ENCODE measurements at regions not wholly inside any gene's neighbourhood (a gene's known extent, or its start where the extent isn't known, plus 50 kb on each side); places are given as distances from the start of the nearest gene placed in this dataset.

- TF ChIP-seq EZH2 (IDR thresholded peaks at IDR 0.05; ENCODE audit: borderline replicate concordance, low read length) (no peak), CTCF (conservative IDR thresholded peaks at IDR 0.05 in 1 of 2, IDR thresholded peaks at IDR 0.05 in 1 of 2; ENCODE audit: extremely low read depth in 1 of 2, insufficient read depth in 1 of 2, low read depth in 1 of 2, low read length in 2 of 2) (no peak)
Measured at GRCh38 chr11:27233654-27234042, 129.4 kb downstream of the CCDC34 start.
